H1 (cell line): ENCODE measurements at regions not wholly inside any gene's neighbourhood (a gene's known extent, or its start where the extent isn't known, plus 50 kb on each side); places are given as distances from the start of the nearest gene placed in this dataset.

ENCODE experiments used
- CTCF ChIA-PET: fragments of 300-600 bp; sonication (Branson Sonifier 250); formaldehyde crosslinking; loops from one replicate; lab custom pipeline; 2021; ENCODE audit not compliant: partially characterized antibody; lab: Charles Lee
- POLR2A ChIA-PET: fragments of 300-600 bp; sonication (Branson Sonifier 250); formaldehyde crosslinking; loops from one replicate; lab custom pipeline; 2021; ENCODE audit warnings: inconsistent platforms; ENCODE audit not compliant: partially characterized antibody; lab: Charles Lee
- DNase-seq, 2 experiments: peaks; one replicate each; pipeline versions ENCODE4 v3.0.0 to v3.0.0-alpha.2; 2010 to 2022; ENCODE audit warnings: low spot score in 2 of 2, low read depth in 1 of 2, mixed read lengths in 1 of 2
- FAIRE-seq: peaks from 2 replicates; lab custom pipeline; 2011; peaks lifted over from hg19 to GRCh38; lab: Jason Lieb, UNC
- H2AFZ ChIP-seq: 2 replicates; pipeline ENCODE4 v1.8.1; 2012; ENCODE audit warnings: low read length, inconsistent platforms
- H2AK5ac ChIP-seq: 2 replicates; pipeline ENCODE4 v1.6.1; 2013; ENCODE audit warnings: low read depth, low read length
- H2BK120ac ChIP-seq: replicated peaks from 2 replicates; pipeline ENCODE3; 2013; ENCODE audit warnings: low read depth, low read length, inconsistent platforms
- H2BK12ac ChIP-seq: 2 replicates; pipeline ENCODE4 v1.6.1; 2013; ENCODE audit warnings: low read depth, low read length
- H2BK15ac ChIP-seq: 2 replicates; pipeline ENCODE4 v1.6.1; 2013; ENCODE audit warnings: low read length
- H2BK20ac ChIP-seq: 2 replicates; pipeline ENCODE4 v1.6.1; 2013; ENCODE audit warnings: low read length
- H2BK5ac ChIP-seq: 2 replicates; pipeline ENCODE4 v1.6.1; 2013; ENCODE audit warnings: low read depth, low read length
- H3K14ac ChIP-seq: 2 replicates; pipeline ENCODE4 v1.6.1; 2013; ENCODE audit warnings: inconsistent platforms; ENCODE audit not compliant: insufficient read length
- H3K18ac ChIP-seq: 2 replicates; pipeline ENCODE4 v1.6.1; 2013; ENCODE audit warnings: low read length; ENCODE audit errors: extremely low read depth
- H3K23ac ChIP-seq: 2 replicates; pipeline ENCODE4 v1.6.1; 2013; ENCODE audit warnings: inconsistent platforms; ENCODE audit not compliant: insufficient read length
- H3K23me2 ChIP-seq: 2 replicates; pipeline ENCODE4 v1.6.1; 2013; ENCODE audit warnings: low read depth, low read length
- H3K27ac ChIP-seq: 2 replicates; pipeline ENCODE4 v1.6.1; 2011; ENCODE audit warnings: low read depth, low read length, inconsistent platforms
- H3K27me3 ChIP-seq, 4 experiments: replicated peaks in 1 of 4; 1 replicate in 1 of 4; 2 replicates in 3 of 4; pipeline versions ENCODE4 v1.6.1 to v1.8.1; 2011 to 2013; ENCODE audit warnings: low read length in 3 of 4, mild to moderate bottlenecking in 3 of 4, inconsistent platforms in 2 of 4, mixed read lengths in 2 of 4, moderate library complexity in 1 of 4; ENCODE audit not compliant: control insufficient read depth in 3 of 4, insufficient read depth in 3 of 4; ENCODE audit errors: extremely low read depth in 1 of 4
- H3K36me3 ChIP-seq, 4 experiments: 2 replicates each; pipeline versions ENCODE4 v1.6.1 to v1.8.1; 2011 to 2013; ENCODE audit warnings: mild to moderate bottlenecking in 4 of 4, low read length in 3 of 4, moderate library complexity in 2 of 4, control low read depth in 1 of 4, inconsistent platforms in 1 of 4; ENCODE audit not compliant: insufficient read depth in 4 of 4, control insufficient read depth in 2 of 4
- H3K4ac ChIP-seq: replicated peaks from 2 replicates; pipeline ENCODE3; 2013; ENCODE audit warnings: low read length, low read depth, mixed read lengths, inconsistent platforms; ENCODE audit not compliant: insufficient read length
- H3K4me1 ChIP-seq, 4 experiments: replicated peaks in 1 of 4; 1 replicate in 1 of 4; 2 replicates in 3 of 4; pipeline versions ENCODE4 v1.6.1 to v1.8.1; 2011 to 2013; ENCODE audit warnings: low read length in 3 of 4, inconsistent platforms in 2 of 4, mixed read lengths in 1 of 4; ENCODE audit not compliant: insufficient read depth in 4 of 4, control insufficient read depth in 3 of 4
- H3K4me2 ChIP-seq, 2 experiments: 2 replicates each; pipeline versions ENCODE4 v1.6.1 to v1.8.1; 2011 to 2013; ENCODE audit warnings: low read depth in 2 of 2, low read length in 2 of 2, control low read depth in 1 of 2, inconsistent platforms in 1 of 2, mild to moderate bottlenecking in 1 of 2; ENCODE audit not compliant: insufficient read depth in 1 of 2
- H3K4me3 ChIP-seq, 4 experiments: fragments of 200-600, 300-600 bp in 1 of 4; sonication (generic), shearing (Covaris generic), sonication (Bioruptor Twin) in 1 of 4; 2 replicates each; pipeline versions ENCODE4 v1.5.1 to v1.8.1; 2011 to 2016; ENCODE audit warnings: low read length in 4 of 4, low read depth in 3 of 4, control low read depth in 2 of 4, inconsistent platforms in 2 of 4, mild to moderate bottlenecking in 2 of 4, mixed read lengths in 1 of 4, moderate library complexity in 1 of 4; ENCODE audit not compliant: insufficient read depth in 2 of 4; ENCODE audit errors: extremely low read depth in 1 of 4
- H3K56ac ChIP-seq: replicated peaks from 2 replicates; pipeline ENCODE3; 2013; ENCODE audit warnings: low read depth, mild to moderate bottlenecking, mixed read lengths, low read length, inconsistent platforms; ENCODE audit not compliant: insufficient read length
- H3K79me1 ChIP-seq: 2 replicates; pipeline ENCODE4 v1.6.1; 2013; ENCODE audit warnings: low read depth, low read length, control low read depth
- H3K79me2 ChIP-seq, 2 experiments: 2 replicates each; pipeline versions ENCODE4 v1.6.1 to v1.8.1; 2012 to 2013; ENCODE audit warnings: low read length in 2 of 2, mild to moderate bottlenecking in 2 of 2, inconsistent platforms in 1 of 2; ENCODE audit not compliant: insufficient read depth in 2 of 2, control insufficient read depth in 1 of 2
- H3K9ac ChIP-seq, 4 experiments: replicated peaks in 1 of 4; 1 replicate in 1 of 4; 2 replicates in 3 of 4; pipeline versions ENCODE4 v1.6.1 to v1.8.1; 2011 to 2013; ENCODE audit warnings: low read depth in 3 of 4, low read length in 3 of 4, control low read depth in 2 of 4, mild to moderate bottlenecking in 2 of 4, moderate library complexity in 2 of 4, inconsistent platforms in 1 of 4; ENCODE audit errors: extremely low read depth in 1 of 4
- H3K9me3 ChIP-seq, 2 experiments: 2 replicates each; pipeline versions ENCODE4 v1.6.1 to v1.8.1; 2012 to 2013; ENCODE audit warnings: mild to moderate bottlenecking in 2 of 2, moderate library complexity in 2 of 2, control low read depth in 1 of 2, inconsistent platforms in 1 of 2, low read depth in 1 of 2, low read length in 1 of 2, mixed read lengths in 1 of 2; ENCODE audit not compliant: insufficient read depth in 2 of 2
- H4K20me1 ChIP-seq, 2 experiments: replicated peaks in 1 of 2; 2 replicates each; pipeline versions ENCODE3 to v1.8.1; 2011 to 2013; ENCODE audit warnings: inconsistent platforms in 2 of 2, low read length in 2 of 2, mild to moderate bottlenecking in 1 of 2; ENCODE audit not compliant: insufficient read depth in 2 of 2, control insufficient read depth in 1 of 2
- H4K5ac ChIP-seq: 2 replicates; pipeline ENCODE4 v1.6.1; 2013; ENCODE audit warnings: low read length, low read depth, mixed read lengths, inconsistent platforms; ENCODE audit not compliant: insufficient read length
- H4K8ac ChIP-seq: 2 replicates; pipeline ENCODE4 v1.8.0; 2013; ENCODE audit warnings: mild to moderate bottlenecking, moderate library complexity, low read length, inconsistent platforms; ENCODE audit not compliant: insufficient read depth; ENCODE audit errors: extremely low read depth
- H4K91ac ChIP-seq: replicated peaks from 2 replicates; pipeline ENCODE3; 2013; ENCODE audit warnings: low read length, mixed read lengths, inconsistent platforms; ENCODE audit not compliant: insufficient read length
- FOSL1 ChIP-seq: IDR thresholded peaks from 2 replicates; pipeline ENCODE4 v1.6.1; 2011; ENCODE audit warnings: mild to moderate bottlenecking, low read depth, low read length, moderate library complexity; ENCODE audit not compliant: insufficient read depth
- RAD21 ChIP-seq, 2 experiments: IDR thresholded peaks in 1 of 2; conservative IDR thresholded peaks in 1 of 2; 2 replicates each; pipeline ENCODE4 v1.6.1; 2011; ENCODE audit warnings: low read depth in 2 of 2, low read length in 2 of 2, improper control_type of control experiment in 1 of 2, inconsistent platforms in 1 of 2, mild to moderate bottlenecking in 1 of 2, moderate library complexity in 1 of 2
- whole genome bisulfite sequencing, 2 experiments: shearing (Covaris generic) in 1 of 2; methylation state at CpG; one replicate each; pipeline versions ENCODE4 v1.1.6 to v1.1.7; 2013 to 2015; ENCODE audit warnings: low lambda C conversion rate in 2 of 2, mixed read lengths in 2 of 2, inconsistent platforms in 1 of 2, low coverage in 1 of 2, missing lambda C conversion rate in 1 of 2; ENCODE audit not compliant: insufficient replicate concordance in 2 of 2, insufficient coverage in 1 of 2, insufficient read length in 1 of 2; ENCODE audit errors: extremely low coverage in 1 of 2, missing lambda C conversion rate in 1 of 2; 5-methylcytosine and 5-hydroxymethylcytosine counted together

DNA sequence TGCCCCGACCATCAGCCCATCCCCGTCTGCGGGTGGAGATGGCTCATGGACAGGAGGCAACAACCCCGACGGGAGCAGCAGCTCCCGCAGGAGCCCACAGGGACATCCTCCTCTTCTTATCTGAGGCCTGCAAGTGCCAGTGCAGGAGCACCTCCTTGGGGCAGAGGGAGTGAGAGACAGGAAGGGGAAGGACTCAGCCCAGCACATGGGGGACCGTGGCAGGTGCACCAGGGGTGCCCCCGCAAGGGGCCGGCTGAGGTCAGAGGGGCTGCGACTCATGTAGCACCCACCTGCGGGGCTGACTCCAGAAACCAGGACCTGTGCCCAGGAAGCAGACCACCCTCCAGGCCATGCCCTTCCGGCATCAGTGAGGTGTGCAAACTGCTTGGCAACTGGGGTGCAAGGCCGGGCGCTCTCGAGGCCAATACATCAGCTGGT, 259.8 kb upstream of the ADAMTS16 start:
- Histone ChIP-seq H2BK20ac (no peak overlapping the region), H3K27me3 (no peaks in the 10 kb centered on the region), H3K14ac (no peak overlapping the region), H3K4me3 (no peak overlapping the region), H2BK15ac (no peak overlapping the region), H3K23ac (no peak overlapping the region), H4K8ac (no peak overlapping the region; the same call in 1 of the 2 replicates), H2BK120ac (no peak overlapping the region), H3K79me2 (no peaks in the 10 kb centered on the region), H3K79me1 (no peaks in the 10 kb centered on the region), H2AFZ (no peak overlapping the region), H2BK12ac (no peak overlapping the region), H3K23me2 (no peaks in the 10 kb centered on the region), H3K9me3 (no peaks in the 10 kb centered on the region), H3K4me2 (no peak overlapping the region), H3K27ac (no peak overlapping the region), H3K4me1 (no peaks in the 10 kb centered on the region), H3K18ac (no peak overlapping the region), H4K91ac (no peak overlapping the region), H4K20me1 (no peaks in the 10 kb centered on the region), H3K36me3 (no peaks in the 10 kb centered on the region), H2BK5ac (no peak overlapping the region), H3K9ac (no peak overlapping the region), H4K5ac (no peak overlapping the region), H2AK5ac (no peak overlapping the region), H3K4ac (no peak overlapping the region), H3K56ac (no peak overlapping the region)
- DNase-seq, result no peak
- 88% methylated on average over 12 of the region's 15 CpGs; no CpG with 5 or more reads in 1 of the 2 experiments for WGBS, 2 experiments
- no peak for FAIRE-seq
- TF ChIP-seq FOSL1 (no peak), RAD21 (IDR thresholded peaks at IDR 0.05 in 1 of 2, conservative IDR thresholded peaks at IDR 0.05 in 1 of 2; ENCODE audit: low read depth in 2 of 2, low read length in 2 of 2) (peak in 1 of 2 experiments; percentile 25; a peak in 1 of 4 replicates)
- ChIA-PET POLR2A (interaction anchor here (1.4 to 2.0 kb wide), 2 partner anchors 260 to 539 kb away, joined by 3 to 8 read pairs; partner anchors contain the start of gene ADAMTS16), CTCF (interaction anchor here (0.7 to 9.1 kb wide), 34 partner anchors 9 to 1413 kb away, joined by 3 to 119 read pairs (median 4); partner anchors contain the start of genes ADAMTS16 and ICE1)
